SK-N-MC (cell line): ENCODE measurements at regions not wholly inside any gene's neighbourhood (a gene's known extent, or its start where the extent isn't known, plus 50 kb on each side); places are given as distances from the start of the nearest gene placed in this dataset.
"Not testable (repeated sequence)": the region's sequence is repeated elsewhere in the genome, so short reads cannot be mapped to it uniquely, and the experiment has no call there.

Source experiments
- EZH2 ChIP-seq: fragments of 200-600 bp; sonication (generic); IDR thresholded peaks from one replicate; pipeline ENCODE4 v1.6.1; 2017; ENCODE audit warnings: antibody characterized with exemption
- FOXP2 ChIP-seq: optimal IDR thresholded peaks from 2 replicates; pipeline ENCODE3; 2011; ENCODE audit warnings: mild to moderate bottlenecking, moderate library complexity; ENCODE audit not compliant: insufficient read depth; ENCODE audit errors: extremely low read length, control extremely low read depth
- POLR2AphosphoS5 ChIP-seq: IDR thresholded peaks from 2 replicates; pipeline ENCODE4 v1.6.1; 2012; ENCODE audit warnings: mild to moderate bottlenecking, low read depth, low read length, borderline replicate concordance

- TF ChIP-seq EZH2, POLR2AphosphoS5, FOXP2: not testable (repeated sequence)
Measured at GRCh38 chr2:88988617-88989016, 297.1 kb downstream of the RPIA start.
